NCI-H1417 (cell line): ENCODE measurements at regions not wholly inside any gene's neighbourhood (a gene's known extent, or its start where the extent isn't known, plus 50 kb on each side); places are given as distances from the start of the nearest gene placed in this dataset.
A peak's percentile ranks its signal among the peaks of the same experiment; 100 is the strongest.

ENCODE experiments used
- DNase-seq, 3 experiments: peaks; one replicate each; lab custom pipeline; 2025; lab: John Stamatoyannopoulos, UW

- DNase-seq: no peak
These were observed 233.8 kb upstream of the UGT8 start for GRCh38 chr4:114364857-114365256.

- no peak for DNase-seq
These were observed 233.0 kb upstream of the UGT8 start for GRCh38 chr4:114365591-114365990.

- no peak for DNase-seq
These were observed 232.2 kb upstream of the UGT8 start for GRCh38 chr4:114366368-114366767.

GRCh38 chr4:114368751-114369150 lies 229.9 kb upstream of the UGT8 start:
- DNase-seq: no peak

GRCh38 chr4:114373508-114373907 lies 225.1 kb upstream of the UGT8 start:
- no peak for DNase-seq

GRCh38 chr4:114378305-114378903 lies 220.2 kb upstream of the UGT8 start:
- DNase-seq: peak in 1 of 3 experiments; percentile 54

- DNase-seq: no peak
These were observed 215.5 kb upstream of the UGT8 start for GRCh38 chr4:114383067-114383466.

- DNase-seq: no peak
These were observed 214.9 kb upstream of the UGT8 start for GRCh38 chr4:114383721-114384120.

GRCh38 chr4:114384629-114385028 lies 214.0 kb upstream of the UGT8 start:
- DNase-seq: peak in 2 of 3 experiments; percentile 12 to 56

GRCh38 chr4:114385195-114385985 lies 213.2 kb upstream of the UGT8 start:
- peak in 1 of 3 experiments; percentile 33 for DNase-seq

- DNase-seq: peak; percentile 3 to 69 (median 9)
These were observed 211.9 kb upstream of the UGT8 start for GRCh38 chr4:114386637-114387233.

GRCh38 chr4:114389070-114389685 lies 209.4 kb upstream of the UGT8 start:
- DNase-seq: peak in 1 of 3 experiments; percentile 32

GRCh38 chr4:114393295-114394038 lies 205.1 kb upstream of the UGT8 start:
- DNase-seq: no peak

- DNase-seq: no peak
These were observed 201.8 kb upstream of the UGT8 start for GRCh38 chr4:114396808-114397207.

GRCh38 chr4:114398410-114398809 lies 200.2 kb upstream of the UGT8 start:
- DNase-seq: no peak

- DNase-seq: peak in 1 of 3 experiments; percentile 26
These were observed 199.5 kb upstream of the UGT8 start for GRCh38 chr4:114399105-114399504.

- peak in 1 of 3 experiments; percentile 40 for DNase-seq
These were observed 198.1 kb upstream of the UGT8 start for GRCh38 chr4:114400531-114400930.

- DNase-seq: no peak
These were observed 197.1 kb upstream of the UGT8 start for GRCh38 chr4:114401483-114401882.

- peak in 2 of 3 experiments; percentile 7 to 82 for DNase-seq
These were observed 181.4 kb upstream of the UGT8 start for GRCh38 chr4:114417214-114417613.

- no peak for DNase-seq
These were observed 178.5 kb upstream of the UGT8 start for GRCh38 chr4:114420069-114420468.

GRCh38 chr4:114423582-114423981 lies 175.0 kb upstream of the UGT8 start:
- DNase-seq: no peak

- no peak for DNase-seq
These were observed 163.5 kb upstream of the UGT8 start for GRCh38 chr4:114435116-114435515.
